Pancreas (tissue), 10 donors: ENCODE measurements at regions not wholly inside any gene's neighbourhood (a gene's known extent, or its start where the extent isn't known, plus 50 kb on each side); places are given as distances from the start of the nearest gene placed in this dataset.
A peak's percentile ranks its signal among the peaks of the same experiment; 100 is the strongest.
"Not testable (repeated sequence)": the region's sequence is repeated elsewhere in the genome, so short reads cannot be mapped to it uniquely, and the experiment has no call there.

Experiments used
- ATAC-seq, 4 donors: fragments of 200-7000 bp; cut with Tn5 transposase; one replicate each; pipeline versions ENCODE4 v1.8.0 to v1.9.1; 2020; ENCODE audit warnings: mild to moderate bottlenecking in 4 of 4, moderate library complexity in 4 of 4
- DNase-seq, 6 donors: peaks; one replicate each; pipeline ENCODE4 v3.0.0-alpha.2; 2020
- FAIRE-seq: peaks from 2 replicates; lab custom pipeline; 2012; peaks lifted over from hg19 to GRCh38; lab: Jason Lieb, UNC
- H3K27ac ChIP-seq, 4 donors: fragments of 200-600 bp; sonication (generic); 1 replicate in 3 of 4; 2 replicates in 1 of 4; pipeline versions ENCODE4 v1.5.0 to v1.8.0; 2020
- H3K27me3 ChIP-seq, 4 donors: fragments of 200-600 bp; one replicate each; pipeline ENCODE4 v1.8.0; 2021
- H3K36me3 ChIP-seq, 3 donors: fragments of 200-600 bp; sonication (generic) in 1 of 3; one replicate each; pipeline versions ENCODE4 v1.5.0 to v1.8.0; 2020 to 2021
- H3K4me1 ChIP-seq, 3 donors: fragments of 200-600 bp; one replicate each; pipeline ENCODE4 v1.8.0; 2021
- H3K4me3 ChIP-seq, 4 donors: fragments of 200-600 bp; sonication (generic) in 2 of 4; one replicate each; pipeline versions ENCODE4 v1.5.0 to v1.8.0; 2020 to 2021
- H3K9me3 ChIP-seq, 4 donors: fragments of 200-600 bp; one replicate each; pipeline ENCODE4 v1.8.0; 2021
- WGBS, 2 donors: extraction: QIAGEN DNeasy Blood & Tissue Kit; methylation state at CpG; one replicate each; pipeline ENCODE4 v1.1.7; 2013; 5-methylcytosine and 5-hydroxymethylcytosine counted together
- intact Hi-C, 3 donors: fragments of 100-400 bp; cut with DNase I; formaldehyde crosslinking; loops; one replicate each; pipeline versions ENCODE4 v1.11.1 to v1.14.2; 2022
- TF ChIP-seq, protein P1 (sequence below), 4 donors: fragments of 200-600 bp; sonication (generic) in 3 of 4; IDR thresholded peaks; one replicate each; pipeline versions ENCODE4 v1.5.0 to v1.8.0; 2021; ENCODE audit warnings: antibody characterized with exemption in 4 of 4
- donor health status: healthy with polysubstance abuse.
- donor health status: DM: no; HTN: no; CAD: no; lungs with moderate emphysema.
- donor health status: DM: no; HTN: no; CAD: no.
- donor health status: control.
- donor health status: control.
- donor health status: Bipolar disorder and iron deficiency.
- donor health status: DM: yes; HTN: yes; CAD: no.
- donor health status: DM: no; HTN: no; CAD: no.
- donor health status: DM: no; HTN: no; CAD: no.
- donor health status: DM: yes; HTN: yes; CAD: no.

DNA sequence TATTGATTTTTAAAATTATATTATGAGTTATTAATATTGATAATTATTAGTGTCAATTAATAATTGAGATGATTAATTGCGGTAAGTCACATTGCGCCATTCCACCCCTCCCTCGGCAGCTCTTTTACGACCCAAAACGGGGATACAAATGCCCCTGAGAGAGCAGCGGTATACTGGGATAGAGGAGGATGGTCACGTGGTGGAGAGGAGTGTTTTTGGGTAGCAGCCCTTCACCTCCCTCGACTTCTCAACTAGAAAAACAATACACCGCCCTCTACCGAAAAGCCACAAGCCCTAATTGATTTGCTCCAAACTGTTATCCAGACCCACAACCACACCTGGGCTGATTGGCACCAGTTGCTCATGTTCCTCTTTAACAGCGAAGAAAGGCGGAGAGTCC is 71.0 kb downstream of the DAPL1 start:
- ATAC-seq, H3K36me3 ChIP-seq, intact Hi-C loops, H3K4me3 ChIP-seq, H3K27me3 ChIP-seq, H3K9me3 ChIP-seq, DNase-seq, FAIRE-seq, H3K27ac ChIP-seq, H3K4me1 ChIP-seq: not testable (repeated sequence)
- 81 to 91% methylated on average over 12 of the region's 12 CpGs for WGBS, 2 donors

DNA sequence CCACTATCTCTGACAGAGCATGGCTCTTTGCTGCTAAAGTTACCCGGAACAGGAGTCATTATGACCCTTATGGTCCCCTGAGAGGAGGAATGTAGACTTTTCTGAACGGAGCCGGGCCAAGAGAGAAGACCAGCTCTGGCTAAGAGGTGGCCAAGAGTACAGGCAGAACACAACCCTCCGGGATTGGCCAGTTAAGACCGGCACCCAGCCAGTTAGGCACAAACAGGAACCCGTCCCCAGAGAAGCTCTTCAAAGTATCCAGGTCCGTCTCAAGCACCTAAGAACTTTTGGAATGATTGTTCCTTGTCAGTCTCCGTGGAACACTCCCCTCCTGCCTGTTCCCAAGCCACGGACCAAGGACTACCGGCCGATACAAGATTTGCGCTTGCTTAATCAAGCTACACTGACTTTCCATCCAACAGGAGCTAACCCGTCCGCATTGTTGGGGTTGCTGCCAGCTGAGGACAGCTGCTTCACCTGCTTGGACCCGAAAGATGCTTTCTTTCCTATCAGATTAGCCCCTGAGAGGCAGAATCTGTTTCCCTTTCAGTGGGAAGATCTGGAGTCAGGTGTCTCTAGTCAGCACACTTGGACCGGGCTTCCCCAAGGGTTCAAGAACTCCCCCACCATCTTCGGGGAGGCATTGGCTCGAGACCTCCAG is 72.5 kb downstream of the DAPL1 start:
- intact Hi-C loops, H3K4me1 ChIP-seq, DNase-seq, H3K27me3 ChIP-seq, H3K4me3 ChIP-seq, FAIRE-seq, H3K9me3 ChIP-seq, H3K27ac ChIP-seq, ATAC-seq, H3K36me3 ChIP-seq: not testable (repeated sequence)
- 75 to 76% methylated on average over 18 of the region's 18 CpGs for WGBS, 2 donors

DNA sequence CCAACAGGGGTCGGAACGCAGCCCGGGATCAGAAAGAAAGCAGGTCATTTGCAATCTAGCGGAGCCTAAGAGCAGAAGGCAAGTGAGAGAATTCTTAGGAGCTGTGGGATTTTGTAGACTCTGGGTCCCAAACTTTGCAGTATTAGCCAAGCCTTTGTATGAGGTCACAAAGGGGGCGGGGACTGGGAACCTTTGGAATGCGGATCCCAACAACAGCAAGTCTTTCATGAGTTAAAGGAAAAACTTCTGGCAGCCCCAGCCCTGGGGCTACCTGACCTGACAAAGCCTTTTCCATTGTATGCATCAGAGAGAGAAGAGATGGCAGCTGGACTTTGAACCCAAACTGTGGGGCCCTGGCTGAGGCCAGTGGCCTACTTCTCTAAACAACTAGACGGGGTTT is 73.3 kb downstream of the DAPL1 start:
- WGBS, 2 donors, result 53 to 70% methylated on average over 6 to 7 of the region's 7 CpGs
- not testable (repeated sequence) for FAIRE-seq, DNase-seq

DNA sequence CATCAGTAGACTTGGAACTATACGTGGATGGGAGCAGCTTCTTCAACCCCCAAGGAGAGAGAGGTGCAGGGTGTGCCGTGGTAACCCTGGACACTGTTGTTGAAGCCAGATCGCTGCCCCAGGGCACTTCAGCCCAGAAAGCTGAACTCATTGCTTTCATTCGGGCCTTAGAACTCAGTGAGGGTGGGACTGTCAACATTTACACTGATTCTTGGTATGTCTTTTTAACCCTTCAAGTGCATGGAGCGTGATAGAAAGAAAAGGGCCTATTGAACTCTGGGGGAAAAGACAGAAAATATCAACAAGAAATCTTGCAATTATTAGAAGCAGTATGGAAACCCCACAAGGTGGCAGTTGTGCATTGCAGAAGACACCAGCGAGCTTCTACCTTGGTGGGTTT is 74.0 kb downstream of the DAPL1 start:
- FAIRE-seq, H3K4me1 ChIP-seq, H3K9me3 ChIP-seq, H3K4me3 ChIP-seq, DNase-seq, H3K36me3 ChIP-seq, H3K27me3 ChIP-seq, H3K27ac ChIP-seq, ATAC-seq, intact Hi-C loops: not testable (repeated sequence)
- 53 to 71% methylated on average over 4 of the region's 6 CpGs for WGBS, 2 donors

More for the DNA sequence above, 73.3 kb downstream of the DAPL1 start:
- intact Hi-C loops, H3K9me3 ChIP-seq, ATAC-seq, H3K27me3 ChIP-seq, H3K36me3 ChIP-seq, H3K4me3 ChIP-seq, H3K4me1 ChIP-seq, H3K27ac ChIP-seq: not testable (repeated sequence)

DNA sequence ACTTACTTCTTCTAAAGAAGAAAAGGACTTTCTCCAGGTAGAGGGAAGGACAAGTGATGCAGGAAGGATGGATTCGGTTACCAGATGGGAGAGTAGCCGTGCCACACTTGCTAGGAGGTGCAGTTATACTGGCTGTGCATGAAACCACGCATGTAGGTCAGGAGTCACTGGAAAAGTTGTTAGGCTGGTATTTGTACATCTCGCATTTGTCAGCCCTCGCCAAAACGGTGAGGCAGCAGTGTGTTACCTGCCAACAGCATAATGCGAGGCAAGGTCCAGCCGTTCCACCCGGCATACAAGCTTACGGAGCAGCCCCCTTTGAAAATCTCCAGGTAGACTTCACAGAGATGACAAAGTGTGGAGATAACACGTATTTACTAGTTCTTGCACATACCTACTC is 74.5 kb downstream of the DAPL1 start:
- H3K4me3 ChIP-seq, H3K27me3 ChIP-seq, H3K9me3 ChIP-seq, H3K36me3 ChIP-seq, ATAC-seq, H3K27ac ChIP-seq, H3K4me1 ChIP-seq, DNase-seq, intact Hi-C loops, FAIRE-seq: not testable (repeated sequence)
- 63 to 78% methylated on average over 11 of the region's 11 CpGs for WGBS, 2 donors

DNA sequence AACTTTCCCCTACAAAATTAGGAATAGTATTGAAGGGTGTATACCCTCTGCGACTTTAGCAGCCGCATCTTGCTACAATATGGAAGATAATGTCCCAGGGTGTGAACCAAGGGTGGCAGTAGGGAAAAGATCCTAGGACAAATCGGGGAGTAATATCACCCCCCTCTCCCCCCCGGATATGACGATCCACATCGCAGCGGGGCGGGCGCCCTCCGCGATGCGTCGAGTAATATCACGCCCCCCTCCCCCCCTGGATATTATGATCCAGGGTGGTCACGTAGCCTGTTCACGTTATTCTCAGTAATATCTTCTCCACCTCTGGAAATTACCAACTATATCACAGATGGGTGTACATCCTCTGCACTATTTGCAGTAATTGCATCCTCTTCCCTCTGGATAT is 82.9 kb downstream of the DAPL1 start:
- no peaks in the 10 kb centered on the region for H3K27me3 ChIP-seq
- TF ChIP-seq, protein P1, sequence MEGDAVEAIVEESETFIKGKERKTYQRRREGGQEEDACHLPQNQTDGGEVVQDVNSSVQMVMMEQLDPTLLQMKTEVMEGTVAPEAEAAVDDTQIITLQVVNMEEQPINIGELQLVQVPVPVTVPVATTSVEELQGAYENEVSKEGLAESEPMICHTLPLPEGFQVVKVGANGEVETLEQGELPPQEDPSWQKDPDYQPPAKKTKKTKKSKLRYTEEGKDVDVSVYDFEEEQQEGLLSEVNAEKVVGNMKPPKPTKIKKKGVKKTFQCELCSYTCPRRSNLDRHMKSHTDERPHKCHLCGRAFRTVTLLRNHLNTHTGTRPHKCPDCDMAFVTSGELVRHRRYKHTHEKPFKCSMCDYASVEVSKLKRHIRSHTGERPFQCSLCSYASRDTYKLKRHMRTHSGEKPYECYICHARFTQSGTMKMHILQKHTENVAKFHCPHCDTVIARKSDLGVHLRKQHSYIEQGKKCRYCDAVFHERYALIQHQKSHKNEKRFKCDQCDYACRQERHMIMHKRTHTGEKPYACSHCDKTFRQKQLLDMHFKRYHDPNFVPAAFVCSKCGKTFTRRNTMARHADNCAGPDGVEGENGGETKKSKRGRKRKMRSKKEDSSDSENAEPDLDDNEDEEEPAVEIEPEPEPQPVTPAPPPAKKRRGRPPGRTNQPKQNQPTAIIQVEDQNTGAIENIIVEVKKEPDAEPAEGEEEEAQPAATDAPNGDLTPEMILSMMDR (IDR thresholded peaks at IDR 0.05), result no peak
- intact Hi-C loops, result no loop called here

DNA sequence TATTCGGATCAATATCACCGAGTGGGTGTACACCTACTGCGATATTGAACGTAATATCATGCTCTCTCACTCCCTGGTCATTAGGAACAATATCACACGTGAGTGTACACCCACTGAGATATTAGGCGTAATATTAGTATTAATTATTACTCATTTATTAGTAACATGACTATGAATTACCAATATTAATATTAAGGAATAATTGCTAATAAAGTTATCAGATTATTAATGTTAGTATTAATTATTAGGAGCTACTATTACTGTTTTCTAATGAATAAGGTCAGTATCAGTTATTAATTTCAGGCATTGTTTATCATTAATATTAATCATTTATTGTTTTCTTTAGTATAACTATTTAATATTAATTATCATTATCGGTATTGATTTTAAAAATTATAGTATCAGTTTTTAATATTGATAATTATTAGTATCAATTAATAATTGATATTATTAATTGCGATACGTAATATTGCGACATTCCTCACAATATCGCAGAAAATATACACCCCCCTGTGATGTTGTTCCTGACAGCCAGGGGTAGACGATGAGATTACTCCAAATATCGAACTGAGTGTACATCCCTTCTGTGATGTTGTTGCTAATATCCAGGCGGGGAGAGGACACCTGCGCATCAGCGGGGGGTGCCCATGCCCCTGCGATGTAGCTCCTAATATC is 84.2 kb downstream of the DAPL1 start:
- Histone ChIP-seq H3K27me3 (no peaks in the 10 kb centered on the region), H3K36me3 (no peaks in the 10 kb centered on the region), H3K9me3 (no peaks in the 10 kb centered on the region), H3K27ac (no peak overlapping the region), H3K4me3 (no peak overlapping the region), H3K4me1 (no peaks in the 10 kb centered on the region)
- intact Hi-C loops, result no loop called here
- peak; percentile 59 for FAIRE-seq
- ATAC-seq, result no peak
- DNase-seq, result no peak
- 81 to 90% methylated on average over 17 of the region's 17 CpGs for WGBS, 2 donors
- TF ChIP-seq, protein P1 (IDR thresholded peaks at IDR 0.05), result no peak

More for the DNA sequence above, 82.9 kb downstream of the DAPL1 start:
- FAIRE-seq, result no peak
- no peak for DNase-seq
- Histone ChIP-seq H3K4me1 (no peaks in the 10 kb centered on the region), H3K36me3 (no peaks in the 10 kb centered on the region), H3K4me3 (no peak overlapping the region), H3K27ac (no peak overlapping the region), H3K9me3 (no peaks in the 10 kb centered on the region)
- ATAC-seq, result no peak
- 79 to 91% methylated on average over 16 of the region's 16 CpGs for WGBS, 2 donors
